ENCODE measurements at regions not wholly inside any gene's neighbourhood (a gene's known extent, or its start where the extent isn't known, plus 50 kb on each side); places are given as distances from the start of the nearest gene placed in this dataset.

DNA sequence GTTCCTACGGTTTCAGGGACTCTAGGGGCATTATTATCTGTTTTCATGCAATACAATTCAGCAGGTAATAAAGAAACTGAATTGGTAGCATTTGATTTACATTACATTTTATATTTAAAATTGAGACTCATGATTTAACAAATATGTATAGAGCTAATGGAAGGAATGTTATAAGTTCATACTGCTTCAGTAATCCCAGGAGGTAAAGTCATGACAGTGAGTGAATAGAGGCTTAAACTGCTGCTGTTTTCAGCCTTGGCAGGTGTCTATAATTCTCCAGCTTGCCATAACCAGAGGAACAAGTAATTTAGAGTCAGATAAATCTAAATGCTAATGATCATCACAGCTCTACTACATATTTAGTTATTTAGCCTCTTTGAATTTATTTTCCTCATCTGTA is 360.8 kb upstream of the MANEA start:
- TF ChIP-seq, protein P1, sequence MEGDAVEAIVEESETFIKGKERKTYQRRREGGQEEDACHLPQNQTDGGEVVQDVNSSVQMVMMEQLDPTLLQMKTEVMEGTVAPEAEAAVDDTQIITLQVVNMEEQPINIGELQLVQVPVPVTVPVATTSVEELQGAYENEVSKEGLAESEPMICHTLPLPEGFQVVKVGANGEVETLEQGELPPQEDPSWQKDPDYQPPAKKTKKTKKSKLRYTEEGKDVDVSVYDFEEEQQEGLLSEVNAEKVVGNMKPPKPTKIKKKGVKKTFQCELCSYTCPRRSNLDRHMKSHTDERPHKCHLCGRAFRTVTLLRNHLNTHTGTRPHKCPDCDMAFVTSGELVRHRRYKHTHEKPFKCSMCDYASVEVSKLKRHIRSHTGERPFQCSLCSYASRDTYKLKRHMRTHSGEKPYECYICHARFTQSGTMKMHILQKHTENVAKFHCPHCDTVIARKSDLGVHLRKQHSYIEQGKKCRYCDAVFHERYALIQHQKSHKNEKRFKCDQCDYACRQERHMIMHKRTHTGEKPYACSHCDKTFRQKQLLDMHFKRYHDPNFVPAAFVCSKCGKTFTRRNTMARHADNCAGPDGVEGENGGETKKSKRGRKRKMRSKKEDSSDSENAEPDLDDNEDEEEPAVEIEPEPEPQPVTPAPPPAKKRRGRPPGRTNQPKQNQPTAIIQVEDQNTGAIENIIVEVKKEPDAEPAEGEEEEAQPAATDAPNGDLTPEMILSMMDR (IDR thresholded peaks at IDR 0.05; ENCODE audit: extremely low read depth in 1 of 2, insufficient read depth in 1 of 2, low read depth in 1 of 2, low read length in 2 of 2): no peak
- TF ChIP-seq POLR2A (IDR thresholded peaks at IDR 0.05; ENCODE audit: low read depth, low read length): no peak
- no peak for TF ChIP-seq MYC (IDR thresholded peaks at IDR 0.05; ENCODE audit: low read depth, low read length)
- no peak for TF ChIP-seq EZH2 (IDR thresholded peaks at IDR 0.05; ENCODE audit: borderline replicate concordance, low read depth, low read length, severe bottlenecking)
- TF ChIP-seq, protein P2, sequence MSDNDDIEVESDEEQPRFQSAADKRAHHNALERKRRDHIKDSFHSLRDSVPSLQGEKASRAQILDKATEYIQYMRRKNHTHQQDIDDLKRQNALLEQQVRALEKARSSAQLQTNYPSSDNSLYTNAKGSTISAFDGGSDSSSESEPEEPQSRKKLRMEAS (IDR thresholded peaks at IDR 0.05; ENCODE audit: insufficient read depth, insufficient read length): no peak

Measured in endothelial cell of umbilical vein (primary cell).